IMR-90 (cell line): ENCODE measurements at regions not wholly inside any gene's neighbourhood (a gene's known extent, or its start where the extent isn't known, plus 50 kb on each side); places are given as distances from the start of the nearest gene placed in this dataset.
A peak's percentile ranks its signal among the peaks of the same experiment; 100 is the strongest.

Experiments used
- ATAC-seq: fragments of 200-7000 bp; cut with Tn5 transposase; 2 replicates; pipeline ENCODE4 v1.9.1; 2020; ENCODE audit warnings: low read depth, mild to moderate bottlenecking, moderate library complexity
- BruUV-seq: library from RNA; stranded (reverse); fragments of 400-500 nt; replicated peaks from 2 replicates; lab custom pipeline; 2021; lab: Mats Ljungman, UMichigan
- CTCF ChIA-PET: fragments of 300-600 bp; formaldehyde crosslinking; extraction: SDS; loops from one replicate; lab custom pipeline; 2021; ENCODE audit warnings: antibody characterized with exemption; lab: Yijun Ruan, JAX
- POLR2A ChIA-PET: fragments of 300-600 bp; sonication (Branson Sonifier 250); formaldehyde crosslinking; loops from one replicate; lab custom pipeline; 2022; ENCODE audit warnings: antibody characterized with exemption; ENCODE audit not compliant: unreplicated experiment; lab: Charles Lee
- DNase-seq: peaks from one replicate; pipeline ENCODE4 v3.0.0; 2013
- H2AFZ ChIP-seq: replicated peaks from 2 replicates; pipeline ENCODE3; 2013; ENCODE audit warnings: low read length, mild to moderate bottlenecking; ENCODE audit not compliant: poor library complexity
- H2AK5ac ChIP-seq: 2 replicates; pipeline ENCODE4 v1.6.1; 2013; ENCODE audit warnings: low read depth, low read length, inconsistent platforms
- H2AK9ac ChIP-seq: replicated peaks from 2 replicates; pipeline ENCODE3; 2013; ENCODE audit warnings: mild to moderate bottlenecking, low read depth, low read length, moderate library complexity; ENCODE audit not compliant: poor library complexity
- H2BK120ac ChIP-seq: 2 replicates; pipeline ENCODE4 v1.6.1; 2013; ENCODE audit warnings: low read depth, low read length, inconsistent platforms
- H2BK15ac ChIP-seq: 3 replicates; pipeline ENCODE4 v1.6.1; 2013; ENCODE audit warnings: low read depth, low read length, inconsistent platforms
- H2BK20ac ChIP-seq: 2 replicates; pipeline ENCODE4 v1.6.1; 2013; ENCODE audit warnings: low read depth, mild to moderate bottlenecking, inconsistent platforms, low read length, moderate library complexity
- H2BK5ac ChIP-seq: 2 replicates; pipeline ENCODE4 v1.6.1; 2013; ENCODE audit warnings: mild to moderate bottlenecking, low read depth, low read length, inconsistent platforms; ENCODE audit not compliant: poor library complexity, severe bottlenecking
- H3K14ac ChIP-seq: replicated peaks from 2 replicates; pipeline ENCODE4 v1.6.1; 2013; ENCODE audit warnings: low read depth, low read length, inconsistent platforms
- H3K18ac ChIP-seq: 2 replicates; pipeline ENCODE4 v1.6.1; 2013; ENCODE audit warnings: low read depth, low read length, control low read depth
- H3K23ac ChIP-seq: 2 replicates; pipeline ENCODE4 v1.6.1; 2013; ENCODE audit warnings: low read depth, low read length, inconsistent platforms
- H3K27ac ChIP-seq: 2 replicates; pipeline ENCODE4 v1.5.1; 2013; ENCODE audit warnings: mild to moderate bottlenecking, control low read depth, low read length; ENCODE audit not compliant: insufficient read depth
- H3K27me3 ChIP-seq: 2 replicates; pipeline ENCODE4 v1.6.1; 2013; ENCODE audit warnings: low read length; ENCODE audit not compliant: control insufficient read depth, insufficient read depth
- H3K36me3 ChIP-seq: 2 replicates; pipeline ENCODE4 v1.6.1; 2013; ENCODE audit warnings: low read length, mixed read lengths; ENCODE audit not compliant: control insufficient read depth, insufficient read depth
- H3K4ac ChIP-seq: 2 replicates; pipeline ENCODE4 v1.6.1; 2013; ENCODE audit warnings: low read depth, low read length, inconsistent platforms
- H3K4me1 ChIP-seq: 2 replicates; pipeline ENCODE4 v1.6.1; 2013; ENCODE audit warnings: low read length, mixed read lengths; ENCODE audit not compliant: control insufficient read depth, insufficient read depth
- H3K4me2 ChIP-seq: 2 replicates; pipeline ENCODE4 v1.6.1; 2013; ENCODE audit warnings: low read depth, mild to moderate bottlenecking, control low read depth, low read length, moderate library complexity
- H3K4me3 ChIP-seq: 2 replicates; pipeline ENCODE4 v1.5.1; 2013; ENCODE audit warnings: low read depth, mild to moderate bottlenecking, control low read depth, low read length, moderate library complexity; ENCODE audit not compliant: insufficient read depth
- H3K56ac ChIP-seq: 2 replicates; pipeline ENCODE4 v1.6.1; 2013; ENCODE audit warnings: low read length, inconsistent platforms; ENCODE audit not compliant: insufficient read depth; ENCODE audit errors: extremely low read depth
- H3K79me1 ChIP-seq, 2 experiments: 2 replicates each; pipeline ENCODE4 v1.6.1; 2013; ENCODE audit warnings: low read length in 2 of 2, inconsistent platforms in 1 of 2, low read depth in 1 of 2
- H3K9ac ChIP-seq: 2 replicates; pipeline ENCODE4 v1.6.1; 2013; ENCODE audit warnings: low read depth, low read length, control low read depth
- H3K9me1 ChIP-seq: 2 replicates; pipeline ENCODE4 v1.6.1; 2013; ENCODE audit warnings: low read length, inconsistent platforms; ENCODE audit not compliant: insufficient read depth
- H3K9me3 ChIP-seq: 2 replicates; pipeline ENCODE4 v1.6.1; 2013; ENCODE audit warnings: low read length; ENCODE audit not compliant: control insufficient read depth, insufficient read depth
- H4K20me1 ChIP-seq: 2 replicates; pipeline ENCODE4 v1.6.1; 2013; ENCODE audit warnings: low read length, inconsistent platforms; ENCODE audit not compliant: insufficient read depth
- H4K5ac ChIP-seq: 2 replicates; pipeline ENCODE4 v1.6.1; 2013; ENCODE audit warnings: mild to moderate bottlenecking, low read depth, low read length, control low read depth
- H4K8ac ChIP-seq, 2 experiments: 2 replicates each; pipeline ENCODE4 v1.6.1; 2013; ENCODE audit warnings: low read depth in 2 of 2, low read length in 2 of 2, control low read depth in 1 of 2, inconsistent platforms in 1 of 2
- H4K91ac ChIP-seq: 2 replicates; pipeline ENCODE4 v1.6.1; 2013; ENCODE audit warnings: low read depth, low read length, inconsistent platforms; ENCODE audit not compliant: insufficient read depth
- BHLHE40 ChIP-seq: fragments of 150-350 bp; IDR thresholded peaks from 2 replicates; pipeline ENCODE4 v1.6.1; 2016; ENCODE audit warnings: mild to moderate bottlenecking, low read depth, low read length
- CEBPB ChIP-seq: IDR thresholded peaks from 2 replicates; pipeline ENCODE4 v1.6.1; 2012; ENCODE audit warnings: low read depth, low read length, improper control_type of control experiment
- CHD1 ChIP-seq: IDR thresholded peaks from 2 replicates; pipeline ENCODE4 v1.6.1; 2012; ENCODE audit warnings: low read depth, low read length, improper control_type of control experiment
- CTCF ChIP-seq: conservative IDR thresholded peaks from 2 replicates; pipeline ENCODE4 v1.5.1; 2012; ENCODE audit warnings: mild to moderate bottlenecking, low read depth, low read length, improper control_type of control experiment
- ELK1 ChIP-seq: fragments of 150-350 bp; IDR thresholded peaks from 2 replicates; pipeline ENCODE4 v1.6.1; 2016; ENCODE audit warnings: low read depth, mild to moderate bottlenecking, low read length, moderate library complexity, borderline replicate concordance
- FOS ChIP-seq: fragments of 150-350 bp; IDR thresholded peaks from 2 replicates; pipeline ENCODE4 v1.6.1; 2016; ENCODE audit warnings: low read depth, low read length
- MAFK ChIP-seq: IDR thresholded peaks from 2 replicates; pipeline ENCODE4 v1.6.1; 2012; ENCODE audit warnings: low read depth, low read length, improper control_type of control experiment
- MAZ ChIP-seq: IDR thresholded peaks from 2 replicates; pipeline ENCODE4 v1.6.1; 2012; ENCODE audit warnings: low read depth, mild to moderate bottlenecking, low read length, improper control_type of control experiment, moderate library complexity, borderline replicate concordance
- MXI1 ChIP-seq: IDR thresholded peaks from 2 replicates; pipeline ENCODE4 v1.6.1; 2012; ENCODE audit warnings: low read depth, mild to moderate bottlenecking, low read length, moderate library complexity, borderline replicate concordance
- NFE2L2 ChIP-seq: fragments of 150-350 bp; IDR thresholded peaks from 2 replicates; pipeline ENCODE4 v1.6.1; 2016; ENCODE audit warnings: low read depth, mild to moderate bottlenecking, low read length
- POLR2A ChIP-seq: IDR thresholded peaks from 2 replicates; pipeline ENCODE4 v1.6.1; 2012; ENCODE audit warnings: mild to moderate bottlenecking, low read depth, low read length
- RAD21 ChIP-seq: IDR thresholded peaks from 2 replicates; pipeline ENCODE4 v1.6.1; 2012; ENCODE audit warnings: low read length, improper control_type of control experiment
- RCOR1 ChIP-seq: IDR thresholded peaks from 2 replicates; pipeline ENCODE4 v1.6.1; 2012; ENCODE audit warnings: mild to moderate bottlenecking, low read length, improper control_type of control experiment; ENCODE audit not compliant: insufficient replicate concordance
- RFX5 ChIP-seq: IDR thresholded peaks from 2 replicates; pipeline ENCODE4 v1.8.0; 2012; ENCODE audit warnings: low read depth, mild to moderate bottlenecking, low read length, moderate library complexity
- SMC3 ChIP-seq: fragments of 150-350 bp; IDR thresholded peaks from 2 replicates; pipeline ENCODE4 v1.6.1; 2016; ENCODE audit warnings: low read depth, mild to moderate bottlenecking, antibody characterized with exemption, low read length, moderate library complexity
- USF2 ChIP-seq: fragments of 150-350 bp; IDR thresholded peaks from 2 replicates; pipeline ENCODE4 v1.6.1; 2017; ENCODE audit warnings: mild to moderate bottlenecking, antibody characterized with exemption, low read length, low read depth
- WGBS, 2 experiments: methylation state at CpG; one replicate each; pipeline versions ENCODE4 v1.1.5 to v1.1.7; 2013; ENCODE audit warnings: missing lambda C conversion rate in 2 of 2; ENCODE audit not compliant: insufficient read length in 1 of 2; ENCODE audit errors: extremely low coverage in 2 of 2; 5-methylcytosine and 5-hydroxymethylcytosine counted together
- dilution Hi-C: fragments of 300-500 bp; cut with HindIII; formaldehyde crosslinking; loops from one replicate; pipeline ENCODE4 v1.14.3; 2018; ENCODE audit warnings: low sequenced_read_pairs; ENCODE audit not compliant: unreplicated experiment
- in situ Hi-C: fragments of 300-500 bp; cut with MboI; formaldehyde crosslinking; loops from 3 replicates; pipeline ENCODE4 v1.14.3; 2019; ENCODE audit warnings: low sequenced_read_pairs, inconsistent platforms, mixed read lengths
- intact Hi-C: fragments of 100-400 bp; cut with micrococcal nuclease; formaldehyde crosslinking; loops from 2 replicates; pipeline ENCODE4 v1.10.0; 2022

- no TSS peak for BruUV-seq
- Histone ChIP-seq H2AK9ac (no peak overlapping the region), H3K4me2 (no peak overlapping the region), H3K18ac (no peak overlapping the region), H2BK120ac (no peak overlapping the region), H3K9me3 (peaks cover 3% of the 10 kb centered on the region; the same call in 1 of the 2 replicates), H3K27me3 (no peaks in the 10 kb centered on the region), H2BK15ac (no peak overlapping the region), H4K91ac (no peak overlapping the region), H3K14ac (no peak overlapping the region), H4K5ac (no peak overlapping the region), H2AFZ (no peak overlapping the region), H3K9ac (no peak overlapping the region), H2BK20ac (no peak overlapping the region), H4K8ac (no peak overlapping the region), H3K4me1 (no peaks in the 10 kb centered on the region), H3K4ac (no peak overlapping the region), H2AK5ac (no peak overlapping the region), H3K36me3 (no peaks in the 10 kb centered on the region), H3K9me1 (no peaks in the 10 kb centered on the region), H3K56ac (no peak overlapping the region), H3K23ac (no peak overlapping the region), H3K4me3 (no peak overlapping the region), H4K20me1 (no peaks in the 10 kb centered on the region), H2BK5ac (no peak overlapping the region), H3K79me1 (no peaks in the 10 kb centered on the region), H3K27ac (no peak overlapping the region)
- no CpG with 5 or more reads among the region's 2 CpGs for WGBS, 2 experiments
- POLR2A ChIA-PET, result no interaction called here
- in situ Hi-C loops (no loop called here), intact Hi-C loops (no loop called here), dilution Hi-C loops (no loop called here)
- TF ChIP-seq POLR2A, result no peak
- no peak for TF ChIP-seq RAD21
- TF ChIP-seq RFX5, result no peak
- TF ChIP-seq ELK1, result no peak
- no peak for TF ChIP-seq CTCF
- TF ChIP-seq NFE2L2, result no peak
- TF ChIP-seq MAZ, result no peak
- no peak for TF ChIP-seq MAFK
- no peak for TF ChIP-seq MXI1
- TF ChIP-seq RCOR1, result no peak
- TF ChIP-seq FOS, result no peak
- no peak for TF ChIP-seq USF2
- TF ChIP-seq CHD1, result no peak
- no peak for TF ChIP-seq SMC3
- no peak for TF ChIP-seq BHLHE40
- no peak for TF ChIP-seq CEBPB
- DNase-seq (peak; percentile 3), ATAC-seq (no peak)
- CTCF ChIA-PET, result no interaction called here
Observed at GRCh38 chr2:81714817-81715216, 1410.3 kb upstream of the LRRTM1 start.
